Psoas muscle (tissue), 7 donors: ENCODE measurements at regions not wholly inside any gene's neighbourhood (a gene's known extent, or its start where the extent isn't known, plus 50 kb on each side); places are given as distances from the start of the nearest gene placed in this dataset.

ENCODE experiments used
- ATAC-seq, 4 donors: fragments of 200-7000 bp; cut with Tn5 transposase; one replicate each; pipeline ENCODE4 v1.9.1; 2020; ENCODE audit warnings: moderate library complexity in 3 of 4, mild to moderate bottlenecking in 2 of 4
- DNase-seq, 2 donors: peaks; one replicate each; pipeline ENCODE4 v3.0.0-alpha.2; 2020
- H3K27ac ChIP-seq: fragments of 200-600 bp; one replicate; pipeline ENCODE4 v1.8.0; 2022
- H3K27me3 ChIP-seq, 3 donors: fragments of 200-600 bp in 1 of 3; one replicate each; pipeline versions ENCODE4 v1.6.1 to v1.8.0; 2013 to 2022; ENCODE audit warnings: low read length in 2 of 3, mild to moderate bottlenecking in 2 of 3, moderate library complexity in 1 of 3; ENCODE audit not compliant: insufficient read depth in 3 of 3
- H3K36me3 ChIP-seq, 2 donors: fragments of 200-600 bp in 1 of 2; one replicate each; pipeline versions ENCODE4 v1.6.1 to v1.8.0; 2013 to 2022; ENCODE audit warnings: low read depth in 1 of 2, mild to moderate bottlenecking in 1 of 2, moderate library complexity in 1 of 2; ENCODE audit not compliant: insufficient read depth in 1 of 2
- H3K4me1 ChIP-seq: fragments of 200-600 bp; one replicate; pipeline ENCODE4 v1.8.0; 2022
- H3K4me3 ChIP-seq: fragments of 200-600 bp; one replicate; pipeline ENCODE4 v1.8.0; 2022; ENCODE audit warnings: mild to moderate bottlenecking
- H3K9me3 ChIP-seq: fragments of 200-600 bp; one replicate; pipeline ENCODE4 v1.8.0; 2022
- CTCF ChIP-seq: fragments of 200-600 bp; IDR thresholded peaks from one replicate; pipeline ENCODE4 v1.8.0; 2022; ENCODE audit warnings: antibody characterized with exemption
- WGBS, 3 donors: extraction: QIAGEN DNeasy Blood & Tissue Kit; methylation state at CpG; one replicate each; pipeline versions ENCODE4 v1.1.6 to v1.1.7; 2013; 5-methylcytosine and 5-hydroxymethylcytosine counted together
- intact Hi-C, 2 donors: fragments of 100-400 bp; cut with DNase I; formaldehyde crosslinking; loops; one replicate each; pipeline versions ENCODE4 v1.11.0 to v1.14.2; 2022
- donor health status: healthy with polysubstance abuse.
- donor health status: DM: no; HTN: no; CAD: no; lungs with moderate emphysema.
- donor health status: Bipolar disorder and iron deficiency.
- donor health status: healthy.
- donor health status: DM: yes; HTN: yes; CAD: no.
- donor health status: DM: no; HTN: no; CAD: no.
- donor health status: DM: yes; HTN: yes; CAD: no.

GRCh38 chr7:28349637-28350036 is 62.7 kb upstream of the CREB5 start:
- H3K27ac ChIP-seq: no peak overlapping the region
- H3K4me3 ChIP-seq: no peak overlapping the region
- no peaks in the 10 kb centered on the region for H3K4me1 ChIP-seq
- WGBS, 3 donors: 43 to 100% (median 96%) methylated on average over 1 of the region's 1 CpG
- no peaks in the 10 kb centered on the region for H3K27me3 ChIP-seq
- H3K9me3 ChIP-seq: no peaks in the 10 kb centered on the region
- ATAC-seq (no peak), DNase-seq (no peak)
- TF ChIP-seq CTCF: no peak
- H3K36me3 ChIP-seq: no peaks in the 10 kb centered on the region
- intact Hi-C loops: no loop called here

- Histone ChIP-seq H3K27me3 (no peaks in the 10 kb centered on the region), H3K36me3 (no peaks in the 10 kb centered on the region), H3K9me3 (no peaks in the 10 kb centered on the region), H3K4me1 (no peaks in the 10 kb centered on the region), H3K27ac (no peak overlapping the region), H3K4me3 (no peak overlapping the region)
- intact Hi-C loops: no loop called here
- 78 to 85% (median 83%) methylated on average over 4 of the region's 4 CpGs for WGBS, 3 donors
- ATAC-seq (no peak), DNase-seq (no peak)
- TF ChIP-seq CTCF: no peak
Measured at GRCh38 chr7:28350662-28351061, 61.7 kb upstream of the CREB5 start.

GRCh38 chr7:28351450-28351849 is 60.9 kb upstream of the CREB5 start:
- Histone ChIP-seq H3K27me3 (no peaks in the 10 kb centered on the region), H3K36me3 (no peaks in the 10 kb centered on the region), H3K4me3 (no peak overlapping the region), H3K9me3 (no peaks in the 10 kb centered on the region), H3K27ac (no peak overlapping the region), H3K4me1 (no peaks in the 10 kb centered on the region)
- intact Hi-C loops: no loop called here
- no peak for ATAC-seq
- TF ChIP-seq CTCF: no peak
- 48 to 62% (median 49%) methylated on average over 1 of the region's 1 CpG for WGBS, 3 donors
- no peak for DNase-seq

GRCh38 chr7:28354601-28355402 is 57.5 kb upstream of the CREB5 start:
- WGBS, 3 donors: 67 to 75% (median 68%) methylated on average over 8 of the region's 8 CpGs
- no peaks in the 10 kb centered on the region for H3K27me3 ChIP-seq
- ATAC-seq: peak in 3 of 4 donors; percentile 34 to 44 (median 43)
- TF ChIP-seq CTCF: no peak
- H3K4me1 ChIP-seq: no peaks in the 10 kb centered on the region
- intact Hi-C loops: no loop called here
- H3K4me3 ChIP-seq: no peak overlapping the region
- H3K36me3 ChIP-seq: no peaks in the 10 kb centered on the region
- no peaks in the 10 kb centered on the region for H3K9me3 ChIP-seq
- no peak overlapping the region for H3K27ac ChIP-seq
- DNase-seq: no peak
